ENCODE measurements at regions not wholly inside any gene's neighbourhood (a gene's known extent, or its start where the extent isn't known, plus 50 kb on each side); places are given as distances from the start of the nearest gene placed in this dataset.
"Not testable (repeated sequence)": the region's sequence is repeated elsewhere in the genome, so short reads cannot be mapped to it uniquely, and the experiment has no call there.

GRCh38 chr19:29001141-29001581 lies 211.8 kb downstream of the UQCRFS1 start:
- ChIA-PET POLR2A (no interaction called here), CTCF (no interaction called here)
- H3K4me1 ChIP-seq (ENCODE audit: insufficient read depth, low read length): no peaks in the 10 kb centered on the region
- Mint-ChIP-seq H3K4me3 (no peak overlapping the region), H3K27ac (no peak overlapping the region), H3K27me3 (peaks cover 0 to 5% of the 10 kb centered on the region in 2 donors), H3K4me1 (no peaks in the 10 kb centered on the region), H3K36me3 (no peaks in the 10 kb centered on the region), H3K9me3 (peaks cover 0 to 12% (median 10%) of the 10 kb centered on the region in 5 donors)
- H3K27ac ChIP-seq (ENCODE audit: low read depth, low read length): no peak overlapping the region
- H3K9me3 ChIP-seq (ENCODE audit: low read length): no peaks in the 10 kb centered on the region
- DNase-seq: no peak
- no peaks in the 10 kb centered on the region for H3K27me3 ChIP-seq (ENCODE audit: insufficient read depth, low read length, poor library complexity, severe bottlenecking)
- H3K4me3 ChIP-seq (ENCODE audit: low read length): no peak overlapping the region
- H3K36me3 ChIP-seq (ENCODE audit: insufficient read depth, low read length): no peaks in the 10 kb centered on the region

GRCh38 chr19:28999724-29000433 lies 213.1 kb downstream of the UQCRFS1 start:
- Histone ChIP-seq H3K36me3 (ENCODE audit: insufficient read depth, low read length) (no peaks in the 10 kb centered on the region), H3K27me3 (ENCODE audit: insufficient read depth, low read length, poor library complexity, severe bottlenecking) (no peaks in the 10 kb centered on the region), H3K4me1 (ENCODE audit: insufficient read depth, low read length) (no peaks in the 10 kb centered on the region), H3K27ac (ENCODE audit: low read depth, low read length) (no peak overlapping the region), H3K4me3 (ENCODE audit: low read length) (no peak overlapping the region), H3K9me3 (ENCODE audit: low read length) (no peaks in the 10 kb centered on the region)
- ChIA-PET CTCF (no interaction called here), POLR2A (no interaction called here)
- Mint-ChIP-seq H3K4me1 (no peaks in the 10 kb centered on the region), H3K36me3 (no peaks in the 10 kb centered on the region), H3K9me3 (peaks cover 0 to 22% (median 13%) of the 10 kb centered on the region in 5 donors), H3K27me3 (peaks cover 0 to 5% of the 10 kb centered on the region in 2 donors), H3K4me3 (no peak overlapping the region), H3K27ac (no peak overlapping the region)
- DNase-seq: no peak

- H3K36me3 ChIP-seq (ENCODE audit: insufficient read depth, low read length): no peaks in the 10 kb centered on the region
- Mint-ChIP-seq H3K4me1 (no peaks in the 10 kb centered on the region), H3K27ac (no peak overlapping the region), H3K4me3 (no peak overlapping the region), H3K27me3 (peaks cover 1 to 5% of the 10 kb centered on the region in 2 donors), H3K9me3 (peaks cover 6 to 28% (median 17%) of the 10 kb centered on the region in 5 donors), H3K36me3 (no peaks in the 10 kb centered on the region)
- H3K9me3 ChIP-seq (ENCODE audit: low read length): no peaks in the 10 kb centered on the region
- POLR2A ChIA-PET: no interaction called here
- CTCF ChIA-PET: no interaction called here
- no peaks in the 10 kb centered on the region for H3K27me3 ChIP-seq (ENCODE audit: insufficient read depth, low read length, poor library complexity, severe bottlenecking)
- no peak overlapping the region for H3K4me3 ChIP-seq (ENCODE audit: low read length)
- no peak overlapping the region for H3K27ac ChIP-seq (ENCODE audit: low read depth, low read length)
- no peaks in the 10 kb centered on the region for H3K4me1 ChIP-seq (ENCODE audit: insufficient read depth, low read length)
- no peak for DNase-seq
Measured at GRCh38 chr19:28998974-28999373, 214.0 kb downstream of the UQCRFS1 start.

- H3K27me3 Mint-ChIP-seq, POLR2A ChIA-PET: not testable (repeated sequence)
Measured at GRCh38 chr19:28997866-28998265, 215.1 kb downstream of the UQCRFS1 start.

GRCh38 chr19:28990522-28990921 lies 222.4 kb downstream of the UQCRFS1 start:
- POLR2A ChIA-PET: no interaction called here
- Mint-ChIP-seq H3K27me3 (peaks cover 0 to 6% of the 10 kb centered on the region in 2 donors), H3K27ac (no peak overlapping the region), H3K4me1 (no peaks in the 10 kb centered on the region), H3K9me3 (peaks cover 11 to 22% (median 17%) of the 10 kb centered on the region in 5 donors), H3K4me3 (no peak overlapping the region), H3K36me3 (no peaks in the 10 kb centered on the region)
- H3K27ac ChIP-seq (ENCODE audit: low read depth, low read length): no peak overlapping the region
- H3K9me3 ChIP-seq (ENCODE audit: low read length): no peaks in the 10 kb centered on the region
- H3K27me3 ChIP-seq (ENCODE audit: insufficient read depth, low read length, poor library complexity, severe bottlenecking): no peaks in the 10 kb centered on the region
- H3K4me3 ChIP-seq (ENCODE audit: low read length): no peak overlapping the region
- no peaks in the 10 kb centered on the region for H3K36me3 ChIP-seq (ENCODE audit: insufficient read depth, low read length)
- CTCF ChIA-PET: no interaction called here
- no peaks in the 10 kb centered on the region for H3K4me1 ChIP-seq (ENCODE audit: insufficient read depth, low read length)
- DNase-seq: no peak

More at GRCh38 chr19:28997866-28998265, 215.1 kb downstream of the UQCRFS1 start:
- H3K4me1 Mint-ChIP-seq; H3K4me1 ChIP-seq (ENCODE audit: insufficient read depth, low read length); H3K4me3 Mint-ChIP-seq; DNase-seq; H3K9me3 ChIP-seq (ENCODE audit: low read length); H3K36me3 ChIP-seq (ENCODE audit: insufficient read depth, low read length); H3K27ac Mint-ChIP-seq; H3K27ac ChIP-seq (ENCODE audit: low read depth, low read length); H3K36me3 Mint-ChIP-seq; H3K4me3 ChIP-seq (ENCODE audit: low read length); CTCF ChIA-PET; H3K27me3 ChIP-seq (ENCODE audit: insufficient read depth, low read length, poor library complexity, severe bottlenecking): not testable (repeated sequence)
- H3K9me3 Mint-ChIP-seq: peaks cover 8 to 33% (median 21%) of the 10 kb centered on the region in 5 donors

GRCh38 chr19:28989739-28990138 lies 223.2 kb downstream of the UQCRFS1 start:
- Mint-ChIP-seq H3K27ac (no peak overlapping the region), H3K36me3 (no peaks in the 10 kb centered on the region)

GRCh38 chr19:28988066-28988465 lies 224.9 kb downstream of the UQCRFS1 start:
- Mint-ChIP-seq H3K4me1 (no peaks in the 10 kb centered on the region), H3K9me3 (peaks cover 2 to 8% (median 7%) of the 10 kb centered on the region in 5 donors)

More at GRCh38 chr19:28989739-28990138, 223.2 kb downstream of the UQCRFS1 start:
- Mint-ChIP-seq H3K9me3 (peaks cover 10 to 16% (median 14%) of the 10 kb centered on the region in 5 donors), H3K4me3 (no peak overlapping the region), H3K4me1 (no peaks in the 10 kb centered on the region), H3K27me3 (peaks cover 0 to 6% of the 10 kb centered on the region in 2 donors)
- ChIA-PET POLR2A (no interaction called here), CTCF (no interaction called here)
- no peak for DNase-seq
- H3K4me1 ChIP-seq (ENCODE audit: insufficient read depth, low read length): no peaks in the 10 kb centered on the region
- no peaks in the 10 kb centered on the region for H3K9me3 ChIP-seq (ENCODE audit: low read length)
- H3K27me3 ChIP-seq (ENCODE audit: insufficient read depth, low read length, poor library complexity, severe bottlenecking): no peaks in the 10 kb centered on the region
- H3K4me3 ChIP-seq (ENCODE audit: low read length): no peak overlapping the region
- H3K36me3 ChIP-seq (ENCODE audit: insufficient read depth, low read length): no peaks in the 10 kb centered on the region
- no peak overlapping the region for H3K27ac ChIP-seq (ENCODE audit: low read depth, low read length)

GRCh38 chr19:28987177-28987576 lies 225.8 kb downstream of the UQCRFS1 start:
- H3K27me3 ChIP-seq (ENCODE audit: insufficient read depth, low read length, poor library complexity, severe bottlenecking): no peaks in the 10 kb centered on the region
- no peak overlapping the region for H3K4me3 Mint-ChIP-seq
- H3K9me3 Mint-ChIP-seq: peaks cover 0 to 7% (median 2%) of the 10 kb centered on the region in 5 donors
- ChIA-PET CTCF (no interaction called here), POLR2A (no interaction called here)
- H3K27me3 Mint-ChIP-seq: peaks cover 9 to 10% of the 10 kb centered on the region in 2 donors
- no peak overlapping the region for H3K4me3 ChIP-seq (ENCODE audit: low read length)
- H3K27ac Mint-ChIP-seq: no peak overlapping the region
- H3K4me1 ChIP-seq (ENCODE audit: insufficient read depth, low read length): no peaks in the 10 kb centered on the region
- no peaks in the 10 kb centered on the region for H3K9me3 ChIP-seq (ENCODE audit: low read length)
- no peak for DNase-seq
- H3K36me3 Mint-ChIP-seq: no peaks in the 10 kb centered on the region
- no peak overlapping the region for H3K27ac ChIP-seq (ENCODE audit: low read depth, low read length)
- H3K36me3 ChIP-seq (ENCODE audit: insufficient read depth, low read length): no peaks in the 10 kb centered on the region
- H3K4me1 Mint-ChIP-seq: no peaks in the 10 kb centered on the region

More at GRCh38 chr19:28988066-28988465, 224.9 kb downstream of the UQCRFS1 start:
- Histone ChIP-seq H3K36me3 (ENCODE audit: insufficient read depth, low read length) (no peaks in the 10 kb centered on the region), H3K4me1 (ENCODE audit: insufficient read depth, low read length) (no peaks in the 10 kb centered on the region), H3K27ac (ENCODE audit: low read depth, low read length) (no peak overlapping the region), H3K27me3 (ENCODE audit: insufficient read depth, low read length, poor library complexity, severe bottlenecking) (no peaks in the 10 kb centered on the region), H3K4me3 (ENCODE audit: low read length) (no peak overlapping the region), H3K9me3 (ENCODE audit: low read length) (no peaks in the 10 kb centered on the region)
- no peaks in the 10 kb centered on the region for H3K36me3 Mint-ChIP-seq
- H3K4me3 Mint-ChIP-seq: no peak overlapping the region
- POLR2A ChIA-PET: no interaction called here
- H3K27ac Mint-ChIP-seq: no peak overlapping the region
- peaks cover 5 to 8% of the 10 kb centered on the region in 2 donors for H3K27me3 Mint-ChIP-seq
- DNase-seq: no peak
- CTCF ChIA-PET: no interaction called here

All from CD8-positive, alpha-beta memory T cell (primary cell).